DND-41 (cell line): ENCODE measurements at regions not wholly inside any gene's neighbourhood (a gene's known extent, or its start where the extent isn't known, plus 50 kb on each side); places are given as distances from the start of the nearest gene placed in this dataset.

Experiments
- ATAC-seq: fragments of 200-7000 bp; cut with Tn5 transposase; 3 replicates; pipeline ENCODE4 v1.9.1; 2021; ENCODE audit warnings: low read depth; ENCODE audit not compliant: insufficient read depth
- DNase-seq: peaks from one replicate; pipeline ENCODE4 v3.0.0-alpha.2; 2020
- H2AFZ ChIP-seq: 2 replicates; pipeline ENCODE4 v1.6.0; 2012; ENCODE audit warnings: low read depth, low read length
- H3K27ac ChIP-seq: 2 replicates; pipeline ENCODE4 v1.5.1; 2012; ENCODE audit warnings: low read length, inconsistent platforms
- H3K27me3 ChIP-seq: fragments of 200-600 bp; sonication (generic); 2 replicates; pipeline ENCODE4 v1.6.0; 2012; ENCODE audit warnings: low read length, mild to moderate bottlenecking, inconsistent platforms; ENCODE audit not compliant: insufficient read depth, poor library complexity
- H3K36me3 ChIP-seq: 2 replicates; pipeline ENCODE4 v1.5.1; 2012; ENCODE audit warnings: low read length, inconsistent platforms; ENCODE audit not compliant: insufficient read depth
- H3K4me1 ChIP-seq: 2 replicates; pipeline ENCODE4 v1.5.1; 2012; ENCODE audit warnings: mild to moderate bottlenecking, low read length; ENCODE audit not compliant: insufficient read depth
- H3K4me2 ChIP-seq: 2 replicates; pipeline ENCODE4 v1.6.0; 2012; ENCODE audit warnings: mild to moderate bottlenecking, moderate library complexity, low read length, inconsistent platforms; ENCODE audit not compliant: insufficient read depth
- H3K4me3 ChIP-seq, 2 experiments: fragments of 200-600 bp in 1 of 2; shearing (Covaris generic) in 1 of 2; 2 replicates each; pipeline ENCODE4 v1.5.1; 2012 to 2016; ENCODE audit warnings: inconsistent platforms in 2 of 2, low read length in 2 of 2, mild to moderate bottlenecking in 2 of 2, low read depth in 1 of 2, moderate library complexity in 1 of 2
- H3K79me2 ChIP-seq: 2 replicates; pipeline ENCODE4 v1.6.0; 2012; ENCODE audit warnings: low read length, inconsistent platforms; ENCODE audit not compliant: insufficient read depth
- H3K9ac ChIP-seq: 2 replicates; pipeline ENCODE4 v1.6.0; 2012; ENCODE audit warnings: low read depth, mild to moderate bottlenecking, inconsistent platforms, low read length, moderate library complexity
- H3K9me3 ChIP-seq: 2 replicates; pipeline ENCODE4 v1.5.1; 2012; ENCODE audit warnings: low read length, moderate library complexity, mild to moderate bottlenecking, inconsistent platforms; ENCODE audit not compliant: insufficient read depth, severe bottlenecking
- H4K20me1 ChIP-seq: 2 replicates; pipeline ENCODE4 v1.6.0; 2012; ENCODE audit warnings: low read length; ENCODE audit not compliant: insufficient read depth
- CTCF ChIP-seq: IDR thresholded peaks from 2 replicates; pipeline ENCODE4 v1.5.1; 2012; ENCODE audit warnings: borderline replicate concordance, low read length, moderate library complexity, mild to moderate bottlenecking; ENCODE audit not compliant: poor library complexity, severe bottlenecking; ENCODE audit errors: extremely low read depth
- EZH2 ChIP-seq: IDR thresholded peaks from 3 replicates; pipeline ENCODE4 v1.6.1; 2012; ENCODE audit warnings: borderline replicate concordance, low read depth, mild to moderate bottlenecking, moderate library complexity, low read length, inconsistent platforms; ENCODE audit not compliant: severe bottlenecking

DNA sequence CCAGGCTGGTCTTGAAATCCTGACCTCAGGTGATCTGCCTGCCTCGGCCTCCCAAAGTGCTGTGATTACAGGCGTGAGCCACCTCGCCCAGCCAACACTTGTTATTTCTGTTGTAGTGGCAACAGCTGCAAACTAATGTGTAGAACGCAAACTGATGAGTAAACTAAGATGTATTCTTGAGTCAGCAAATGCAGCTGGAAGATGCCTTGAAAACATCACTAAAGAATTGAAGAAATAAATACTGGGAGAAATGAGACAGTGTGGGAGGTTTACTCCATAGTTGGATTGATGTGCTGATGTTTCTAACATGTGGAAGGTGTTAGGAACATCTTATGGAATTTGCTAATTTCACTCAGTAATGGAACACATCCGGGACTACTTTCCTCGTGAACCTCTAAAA, 61.3 kb upstream of the KCNE2 start:
- no peaks in the 10 kb centered on the region for H3K36me3 ChIP-seq
- TF ChIP-seq CTCF: no peak
- TF ChIP-seq EZH2: no peak
- no peak overlapping the region for H3K9ac ChIP-seq
- DNase-seq (no peak), ATAC-seq (no peak)
- no peaks in the 10 kb centered on the region for H4K20me1 ChIP-seq
- H3K4me2 ChIP-seq: no peak overlapping the region
- H2AFZ ChIP-seq: no peak overlapping the region
- H3K9me3 ChIP-seq: no peaks in the 10 kb centered on the region
- no peaks in the 10 kb centered on the region for H3K27me3 ChIP-seq
- no peak overlapping the region for H3K4me3 ChIP-seq
- no peak overlapping the region for H3K27ac ChIP-seq
- no peaks in the 10 kb centered on the region for H3K4me1 ChIP-seq
- no peaks in the 10 kb centered on the region for H3K79me2 ChIP-seq

- TF ChIP-seq CTCF (no peak), EZH2 (no peak)
- Histone ChIP-seq H4K20me1 (no peaks in the 10 kb centered on the region), H3K9me3 (no peaks in the 10 kb centered on the region), H3K4me2 (no peak overlapping the region), H3K36me3 (no peaks in the 10 kb centered on the region), H3K79me2 (no peaks in the 10 kb centered on the region), H3K27ac (no peak overlapping the region), H3K4me1 (no peaks in the 10 kb centered on the region), H3K9ac (no peak overlapping the region), H2AFZ (no peak overlapping the region), H3K27me3 (no peaks in the 10 kb centered on the region), H3K4me3 (no peak overlapping the region)
- no peak for DNase-seq
- ATAC-seq: no peak
Observed at GRCh38 chr21:34305605-34306604, 57.9 kb upstream of the KCNE2 start.

DNA sequence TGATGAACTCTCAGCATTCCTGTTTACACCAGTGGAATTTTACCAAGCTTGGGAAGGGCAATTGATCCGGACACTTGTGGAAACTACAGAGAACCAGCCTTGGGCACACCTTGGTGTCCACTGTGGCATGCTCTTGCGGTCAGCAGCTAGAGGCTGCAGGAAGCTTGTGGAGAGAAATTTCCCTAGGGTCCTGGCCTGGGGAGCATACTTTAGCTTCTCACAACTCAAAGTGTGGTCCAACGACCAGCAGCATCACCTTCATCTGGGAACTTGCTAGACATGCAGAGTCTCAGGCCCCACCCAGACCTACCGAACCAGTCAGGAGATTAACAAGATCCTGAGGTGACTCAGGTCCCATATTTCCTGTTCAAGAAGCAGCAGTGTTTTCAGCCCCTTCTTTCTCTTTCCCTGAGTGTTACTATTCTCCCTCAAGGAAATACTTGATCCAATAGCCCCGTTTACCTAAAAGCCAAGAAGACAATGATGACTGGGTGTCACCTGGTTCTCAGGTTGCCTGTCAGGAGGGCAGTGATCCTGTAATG, 55.7 kb upstream of the KCNE2 start:
- Histone ChIP-seq H3K4me2 (no peak overlapping the region), H3K36me3 (no peaks in the 10 kb centered on the region), H3K9me3 (no peaks in the 10 kb centered on the region), H3K9ac (no peak overlapping the region), H2AFZ (no peak overlapping the region), H4K20me1 (no peaks in the 10 kb centered on the region), H3K27me3 (no peaks in the 10 kb centered on the region), H3K4me1 (no peaks in the 10 kb centered on the region), H3K79me2 (no peaks in the 10 kb centered on the region), H3K4me3 (no peak overlapping the region), H3K27ac (no peak overlapping the region)
- ATAC-seq: no peak
- DNase-seq: no peak
- TF ChIP-seq CTCF (no peak), EZH2 (no peak)
